IPS-NIHi11 (cell line): ENCODE measurements at regions not wholly inside any gene's neighbourhood (a gene's known extent, or its start where the extent isn't known, plus 50 kb on each side); places are given as distances from the start of the nearest gene placed in this dataset.

Source experiments
- DNase-seq: peaks from one replicate; pipeline ENCODE4 v3.0.0; 2012; ENCODE audit warnings: mixed read lengths, low spot score

GRCh38 chr1:53378061-53378460 lies 50.2 kb upstream of the LRP8 start:
- no peak for DNase-seq

GRCh38 chr1:53378932-53379661 lies 51.2 kb upstream of the LRP8 start:
- DNase-seq: no peak

- DNase-seq: no peak
Measured at GRCh38 chr1:53379662-53380002, 51.8 kb upstream of the LRP8 start.

- no peak for DNase-seq
Measured at GRCh38 chr1:53380296-53380695, 52.4 kb upstream of the LRP8 start.

- no peak for DNase-seq
Measured at GRCh38 chr1:53381790-53382401, 54.0 kb upstream of the LRP8 start.

GRCh38 chr1:53383136-53383870 lies 55.4 kb upstream of the LRP8 start:
- no peak for DNase-seq

- DNase-seq: no peak
Measured at GRCh38 chr1:53384796-53385195, 56.9 kb upstream of the LRP8 start.

GRCh38 chr1:53385276-53386225 lies 57.7 kb upstream of the LRP8 start:
- no peak for DNase-seq

- DNase-seq: no peak
Measured at GRCh38 chr1:53388963-53389362, 61.1 kb upstream of the LRP8 start.

- no peak for DNase-seq
Measured at GRCh38 chr1:53390261-53390660, 62.4 kb upstream of the LRP8 start.

GRCh38 chr1:53390736-53391135 lies 62.9 kb upstream of the LRP8 start:
- no peak for DNase-seq

GRCh38 chr1:53391296-53391695 lies 63.4 kb upstream of the LRP8 start:
- no peak for DNase-seq

- no peak for DNase-seq
Measured at GRCh38 chr1:53391982-53392381, 64.1 kb upstream of the LRP8 start.

GRCh38 chr1:53392460-53392859 lies 64.6 kb upstream of the LRP8 start:
- no peak for DNase-seq

GRCh38 chr1:53393325-53393792 lies 65.5 kb upstream of the LRP8 start:
- DNase-seq: peak; percentile 91

- no peak for DNase-seq
Measured at GRCh38 chr1:53394306-53394705, 64.9 kb upstream of the DMRTB1 start.

- DNase-seq: no peak
Measured at GRCh38 chr1:53395671-53396215, 63.5 kb upstream of the DMRTB1 start.

GRCh38 chr1:53396573-53397268 lies 62.5 kb upstream of the DMRTB1 start:
- DNase-seq: no peak

- DNase-seq: no peak
Measured at GRCh38 chr1:53398091-53398490, 61.1 kb upstream of the DMRTB1 start.

GRCh38 chr1:53398576-53399365 lies 60.4 kb upstream of the DMRTB1 start:
- no peak for DNase-seq
